H4 (cell line): ENCODE measurements at regions not wholly inside any gene's neighbourhood (a gene's known extent, or its start where the extent isn't known, plus 50 kb on each side); places are given as distances from the start of the nearest gene placed in this dataset.
"Not testable (repeated sequence)": the region's sequence is repeated elsewhere in the genome, so short reads cannot be mapped to it uniquely, and the experiment has no call there.

ENCODE experiments used
- DNase-seq: peaks from one replicate; pipeline ENCODE4 v3.0.0-alpha.2; 2015; ENCODE audit warnings: low spot score

GRCh38 chr1:91605566-91605965, 104.9 kb downstream of the CDC7 start:
- no peak for DNase-seq

GRCh38 chr1:91606546-91607078, 106.0 kb downstream of the CDC7 start:
- no peak for DNase-seq

- not testable (repeated sequence) for DNase-seq
These were observed 107.0 kb downstream of the CDC7 start for GRCh38 chr1:91607686-91608085.

GRCh38 chr1:91608876-91609275, 108.2 kb downstream of the CDC7 start:
- DNase-seq = no peak

- no peak for DNase-seq
These were observed 108.9 kb downstream of the CDC7 start for GRCh38 chr1:91609551-91609950.

GRCh38 chr1:91610102-91610501, 109.5 kb downstream of the CDC7 start:
- DNase-seq = no peak

- no peak for DNase-seq
These were observed 110.1 kb downstream of the CDC7 start for GRCh38 chr1:91610789-91611188.

GRCh38 chr1:91611483-91611917, 110.8 kb downstream of the CDC7 start:
- DNase-seq = no peak

- no peak for DNase-seq
These were observed 112.9 kb downstream of the CDC7 start for GRCh38 chr1:91613595-91613994.

- DNase-seq = no peak
These were observed 116.1 kb downstream of the CDC7 start for GRCh38 chr1:91616712-91617111.

GRCh38 chr1:91617285-91617765, 116.7 kb downstream of the CDC7 start:
- DNase-seq = no peak

GRCh38 chr1:91619881-91620280, 119.2 kb downstream of the CDC7 start:
- DNase-seq = no peak

GRCh38 chr1:91621360-91621759, 120.7 kb downstream of the CDC7 start:
- no peak for DNase-seq

GRCh38 chr1:91621907-91622306, 121.3 kb downstream of the CDC7 start:
- no peak for DNase-seq

GRCh38 chr1:91622616-91623015, 122.0 kb downstream of the CDC7 start:
- no peak for DNase-seq

GRCh38 chr1:91623020-91623419, 122.4 kb downstream of the CDC7 start:
- DNase-seq = no peak

GRCh38 chr1:91624331-91624730, 123.7 kb downstream of the CDC7 start:
- DNase-seq = no peak
